ENCODE measurements at regions not wholly inside any gene's neighbourhood (a gene's known extent, or its start where the extent isn't known, plus 50 kb on each side); places are given as distances from the start of the nearest gene placed in this dataset.

GRCh38 chr3:147680837-147681483, 271.8 kb downstream of the ZIC1 start:
- TF ChIP-seq SP1 (IDR thresholded peaks at IDR 0.05): no peak
- TF ChIP-seq FOXA1 (IDR thresholded peaks at IDR 0.05): no peak
- TF ChIP-seq PKNOX1 (IDR thresholded peaks at IDR 0.05): no peak
- no peak for TF ChIP-seq ZNF384 (IDR thresholded peaks at IDR 0.05)
- no peak for TF ChIP-seq ARNT (IDR thresholded peaks at IDR 0.05)
- no peak for TF ChIP-seq TARDBP (IDR thresholded peaks at IDR 0.05)
- TF ChIP-seq L3MBTL2 (conservative IDR thresholded peaks at IDR 0.05): no peak
- TF ChIP-seq SUZ12 (IDR thresholded peaks at IDR 0.05): no peak
- no peak for TF ChIP-seq HDGF (IDR thresholded peaks at IDR 0.05; ENCODE audit: borderline replicate concordance)
- TF ChIP-seq FOXK2 (IDR thresholded peaks at IDR 0.05): no peak

Data from HEK293T (cell line).